Hepatic stellate cell (primary cell): ENCODE measurements at regions not wholly inside any gene's neighbourhood (a gene's known extent, or its start where the extent isn't known, plus 50 kb on each side); places are given as distances from the start of the nearest gene placed in this dataset.

Experiments used
- DNase-seq: peaks from one replicate; pipeline ENCODE4 v3.0.0; 2011; ENCODE audit warnings: low spot score

GRCh38 chr16:9251026-9251425 is 159.6 kb downstream of the HAPSTR1 start:
- DNase-seq = no peak

GRCh38 chr16:9254863-9255262 is 163.4 kb downstream of the HAPSTR1 start:
- DNase-seq = no peak

- no peak for DNase-seq
Observed at GRCh38 chr16:9256196-9256595, 164.8 kb downstream of the HAPSTR1 start.

GRCh38 chr16:9257843-9258242 is 166.4 kb downstream of the HAPSTR1 start:
- DNase-seq = no peak

GRCh38 chr16:9258423-9259051 is 167.1 kb downstream of the HAPSTR1 start:
- DNase-seq = peak; percentile 17

- no peak for DNase-seq
Observed at GRCh38 chr16:9259914-9260608, 168.6 kb downstream of the HAPSTR1 start.

- DNase-seq = no peak
Observed at GRCh38 chr16:9260666-9261065, 169.2 kb downstream of the HAPSTR1 start.

- no peak for DNase-seq
Observed at GRCh38 chr16:9261376-9261775, 169.9 kb downstream of the HAPSTR1 start.

GRCh38 chr16:9262941-9263715 is 171.7 kb downstream of the HAPSTR1 start:
- DNase-seq = no peak

GRCh38 chr16:9264067-9264466 is 172.6 kb downstream of the HAPSTR1 start:
- DNase-seq = no peak

- no peak for DNase-seq
Observed at GRCh38 chr16:9268446-9268845, 177.0 kb downstream of the HAPSTR1 start.

- no peak for DNase-seq
Observed at GRCh38 chr16:9270424-9270823, 179.0 kb downstream of the HAPSTR1 start.

- no peak for DNase-seq
Observed at GRCh38 chr16:9270941-9271340, 179.5 kb downstream of the HAPSTR1 start.

- no peak for DNase-seq
Observed at GRCh38 chr16:9271841-9272240, 180.4 kb downstream of the HAPSTR1 start.

- no peak for DNase-seq
Observed at GRCh38 chr16:9275377-9275776, 183.9 kb downstream of the HAPSTR1 start.

GRCh38 chr16:9275816-9276354 is 184.4 kb downstream of the HAPSTR1 start:
- DNase-seq = no peak

GRCh38 chr16:9279291-9280068 is 188.0 kb downstream of the HAPSTR1 start:
- DNase-seq = no peak

- DNase-seq = no peak
Observed at GRCh38 chr16:9280069-9280466, 188.6 kb downstream of the HAPSTR1 start.

GRCh38 chr16:9286930-9287329 is 195.5 kb downstream of the HAPSTR1 start:
- DNase-seq = no peak

- no peak for DNase-seq
Observed at GRCh38 chr16:9296271-9296590, 204.8 kb downstream of the HAPSTR1 start.

- no peak for DNase-seq
Observed at GRCh38 chr16:9297437-9298113, 206.1 kb downstream of the HAPSTR1 start.

GRCh38 chr16:9300252-9300651 is 208.8 kb downstream of the HAPSTR1 start:
- DNase-seq = no peak
